Liver (tissue), 8 donors: ENCODE measurements at regions not wholly inside any gene's neighbourhood (a gene's known extent, or its start where the extent isn't known, plus 50 kb on each side); places are given as distances from the start of the nearest gene placed in this dataset.

Experiments used
- DNase-seq: peaks from one replicate; pipeline ENCODE4 v3.0.0-alpha.2; 2017; ENCODE audit warnings: low spot score
- H3K27ac ChIP-seq, 2 donors: one replicate each; pipeline ENCODE4 v1.7.0; 2013; ENCODE audit warnings: inconsistent platforms in 2 of 2, low read length in 2 of 2, control low read depth in 1 of 2, low read depth in 1 of 2, mild to moderate bottlenecking in 1 of 2
- H3K27me3 ChIP-seq, 4 donors: one replicate each; pipeline versions ENCODE4 v1.6.1 to v1.7.0; 2013; ENCODE audit warnings: low read length in 3 of 4, inconsistent platforms in 1 of 4, mild to moderate bottlenecking in 1 of 4, moderate library complexity in 1 of 4; ENCODE audit not compliant: control insufficient read depth in 4 of 4, insufficient read depth in 4 of 4
- H3K36me3 ChIP-seq, 4 donors: one replicate each; pipeline versions ENCODE4 v1.6.1 to v1.7.0; 2013; ENCODE audit warnings: low read length in 3 of 4, mild to moderate bottlenecking in 3 of 4, low read depth in 1 of 4, moderate library complexity in 1 of 4; ENCODE audit not compliant: control insufficient read depth in 4 of 4, insufficient read depth in 3 of 4
- H3K4me1 ChIP-seq, 4 donors: one replicate each; pipeline versions ENCODE4 v1.6.1 to v1.7.0; 2013; ENCODE audit warnings: low read length in 3 of 4, mild to moderate bottlenecking in 3 of 4, moderate library complexity in 1 of 4; ENCODE audit not compliant: control insufficient read depth in 4 of 4, insufficient read depth in 4 of 4
- H3K4me3 ChIP-seq, 3 donors: one replicate each; pipeline versions ENCODE4 v1.6.1 to v1.7.0; 2013; ENCODE audit warnings: low read length in 3 of 3, control low read depth in 1 of 3, low read depth in 1 of 3, mild to moderate bottlenecking in 1 of 3
- H3K9ac ChIP-seq, 2 donors: one replicate each; pipeline ENCODE4 v1.7.0; 2013; ENCODE audit warnings: low read length in 2 of 2, mild to moderate bottlenecking in 2 of 2, moderate library complexity in 2 of 2, control low read depth in 1 of 2, low read depth in 1 of 2
- H3K9me3 ChIP-seq, 4 donors: one replicate each; pipeline versions ENCODE4 v1.6.1 to v1.7.0; 2013; ENCODE audit warnings: low read length in 3 of 4; ENCODE audit not compliant: control insufficient read depth in 4 of 4
- CTCF ChIP-seq: fragments of 150-350 bp; IDR thresholded peaks from 2 replicates; pipeline ENCODE4 v1.5.1; 2017; ENCODE audit warnings: improper control_type of control experiment, low read depth, low read length; ENCODE audit not compliant: missing input control
- EGR1 ChIP-seq, 2 donors: IDR thresholded peaks; 2 replicates each; pipeline ENCODE4 v1.6.1; 2016 to 2018; ENCODE audit warnings: antibody characterized with exemption in 2 of 2, low read depth in 2 of 2
- FOXA1 ChIP-seq: IDR thresholded peaks from 2 replicates; pipeline ENCODE4 v1.6.1; 2016; ENCODE audit warnings: antibody characterized with exemption
- FOXA2 ChIP-seq: IDR thresholded peaks from 2 replicates; pipeline ENCODE4 v1.6.1; 2016; ENCODE audit warnings: antibody characterized with exemption
- GABPA ChIP-seq, 2 donors: IDR thresholded peaks in 1 of 2; conservative IDR thresholded peaks in 1 of 2; 2 replicates each; pipeline ENCODE4 v1.6.1; 2016; ENCODE audit warnings: antibody characterized with exemption in 2 of 2, mild to moderate bottlenecking in 1 of 2, moderate library complexity in 1 of 2
- HNF4A ChIP-seq, 2 donors: conservative IDR thresholded peaks; 2 replicates each; pipeline ENCODE4 v1.6.1; 2016; ENCODE audit warnings: antibody characterized with exemption in 2 of 2, mild to moderate bottlenecking in 2 of 2
- HNF4G ChIP-seq: IDR thresholded peaks from 2 replicates; pipeline ENCODE4 v1.6.1; 2016; ENCODE audit warnings: antibody characterized with exemption
- JUND ChIP-seq, 2 donors: IDR thresholded peaks; 2 replicates each; pipeline ENCODE4 v1.6.1; 2016; ENCODE audit warnings: antibody characterized with exemption in 2 of 2
- MAX ChIP-seq: IDR thresholded peaks from 2 replicates; pipeline ENCODE4 v1.6.1; 2016; ENCODE audit warnings: antibody characterized with exemption
- NR2F2 ChIP-seq: IDR thresholded peaks from 2 replicates; pipeline ENCODE4 v1.6.1; 2016; ENCODE audit warnings: antibody characterized with exemption
- RAD21 ChIP-seq, 2 donors: IDR thresholded peaks; 2 replicates each; pipeline ENCODE4 v1.6.1; 2016; ENCODE audit warnings: antibody characterized with exemption in 2 of 2, mild to moderate bottlenecking in 2 of 2
- REST ChIP-seq: IDR thresholded peaks from 2 replicates; pipeline ENCODE4 v1.6.1; 2016; ENCODE audit warnings: antibody characterized with exemption, mild to moderate bottlenecking
- RXRA ChIP-seq, 2 donors: IDR thresholded peaks; 2 replicates each; pipeline ENCODE4 v1.6.1; 2017 to 2018; ENCODE audit warnings: antibody characterized with exemption in 2 of 2, mild to moderate bottlenecking in 1 of 2
- SP1 ChIP-seq: IDR thresholded peaks from 2 replicates; pipeline ENCODE4 v1.6.1; 2018; ENCODE audit warnings: antibody characterized with exemption, mild to moderate bottlenecking
- TAF1 ChIP-seq: conservative IDR thresholded peaks from 2 replicates; pipeline ENCODE4 v1.6.1; 2016; ENCODE audit warnings: antibody characterized with exemption, mild to moderate bottlenecking
- YY1 ChIP-seq: IDR thresholded peaks from 2 replicates; pipeline ENCODE4 v1.6.1; 2016; ENCODE audit warnings: antibody characterized with exemption, mild to moderate bottlenecking
- ZBTB33 ChIP-seq: IDR thresholded peaks from 2 replicates; pipeline ENCODE4 v1.6.1; 2016; ENCODE audit warnings: antibody characterized with exemption
- WGBS: extraction: QIAGEN DNeasy Blood & Tissue Kit; methylation state at CpG from one replicate; pipeline ENCODE4 v1.1.7; 2013; 5-methylcytosine and 5-hydroxymethylcytosine counted together
- TF ChIP-seq, protein P1 (sequence below): IDR thresholded peaks from 2 replicates; pipeline ENCODE4 v1.6.1; 2016; ENCODE audit warnings: antibody characterized with exemption
- donor health status: healthy.
- donor health status: healthy.
- donor health status: healthy.
- donor health status: healthy.
- donor health status: healthy.

DNA sequence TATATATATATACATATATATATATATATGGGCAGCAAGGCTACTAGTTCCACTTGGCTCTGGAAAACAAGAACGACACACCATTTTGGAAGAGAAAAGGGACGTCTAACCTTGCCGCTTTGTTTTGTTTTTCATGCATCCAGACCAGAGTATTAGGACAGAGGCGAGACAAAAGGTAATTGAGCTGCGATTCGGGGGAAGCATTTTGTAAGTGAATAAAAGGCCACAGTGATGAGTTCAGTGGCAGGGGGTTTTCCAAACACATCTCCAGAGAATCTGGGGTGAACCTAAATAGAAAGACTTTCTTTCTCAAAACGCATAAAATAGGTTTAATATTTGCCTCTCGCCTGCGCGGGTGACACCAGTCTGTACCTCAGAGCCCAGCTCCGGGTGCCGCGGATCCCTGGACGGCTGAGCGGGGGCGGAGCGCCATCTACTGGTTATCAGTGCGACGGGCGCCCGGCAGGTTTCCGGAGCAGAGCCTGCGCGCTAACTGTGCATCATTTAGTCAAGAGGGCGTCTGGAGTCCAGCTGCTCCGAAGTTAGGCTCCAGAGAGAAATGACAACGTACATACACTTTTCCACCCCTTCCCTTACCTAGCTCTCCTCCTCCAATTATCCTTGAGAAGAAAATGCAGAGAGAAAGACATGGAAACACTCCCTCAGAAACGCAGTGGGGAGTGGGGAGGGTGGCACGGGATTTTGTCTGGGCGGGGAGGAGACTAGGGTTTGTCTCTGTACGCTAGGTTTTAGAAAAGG is 262.3 kb downstream of the TBC1D4 start:
- WGBS: 10% methylated on average over 31 of the region's 31 CpGs
- no peak overlapping the region for H3K9ac ChIP-seq
- DNase-seq: peak; percentile 84
- peak overlapping the region in 2 of 3 donors; percentile 4 to 38 for H3K4me3 ChIP-seq
- H3K27ac ChIP-seq: no peak overlapping the region
- no peaks in the 10 kb centered on the region for H3K27me3 ChIP-seq
- no peaks in the 10 kb centered on the region for H3K36me3 ChIP-seq
- H3K4me1 ChIP-seq: peaks cover 0 to 3% (median 0%) of the 10 kb centered on the region in 4 donors
- no peaks in the 10 kb centered on the region for H3K9me3 ChIP-seq
- TF ChIP-seq REST (no peak), RAD21 (IDR thresholded peaks at IDR 0.05) (peak; percentile 98 to 100), CTCF (peak; percentile 94)

DNA sequence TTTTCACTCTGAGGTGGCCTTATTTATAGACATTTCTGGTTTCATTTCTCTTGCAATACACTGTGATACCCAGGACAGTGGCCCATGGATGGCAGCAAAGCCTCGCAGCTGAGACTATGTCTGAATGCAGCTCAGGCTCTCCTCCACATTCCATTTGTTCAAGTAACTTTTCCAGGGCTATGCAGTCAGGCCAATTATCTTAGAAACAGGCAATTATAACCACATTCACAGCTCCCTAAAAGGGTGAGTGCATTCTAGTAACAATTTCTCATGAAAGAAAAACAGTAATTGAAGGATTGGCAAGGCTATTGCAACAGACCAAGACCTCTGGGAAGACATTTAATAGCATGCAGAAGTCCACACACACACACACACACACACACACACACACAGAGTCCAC is 264.0 kb downstream of the TBC1D4 start:
- Histone ChIP-seq H3K36me3 (no peaks in the 10 kb centered on the region), H3K4me1 (peaks cover 0 to 3% (median 0%) of the 10 kb centered on the region in 4 donors), H3K27me3 (no peaks in the 10 kb centered on the region), H3K9me3 (no peaks in the 10 kb centered on the region), H3K4me3 (no peak overlapping the region), H3K9ac (no peak overlapping the region), H3K27ac (no peak overlapping the region)
- WGBS: 49% methylated on average over 1 of the region's 1 CpG
- TF ChIP-seq MAX (no peak), GABPA (IDR thresholded peaks at IDR 0.05 in 1 of 2, conservative IDR thresholded peaks at IDR 0.05 in 1 of 2) (no peak), CTCF (no peak), JUND (IDR thresholded peaks at IDR 0.05) (no peak), FOXA1 (no peak), EGR1 (IDR thresholded peaks at IDR 0.05; ENCODE audit: low read depth in 2 of 2) (no peak), FOXA2 (no peak), HNF4A (conservative IDR thresholded peaks at IDR 0.05) (no peak), RAD21 (IDR thresholded peaks at IDR 0.05) (no peak), YY1 (no peak), ZBTB33 (no peak), REST (no peak), SP1 (no peak), TAF1 (no peak), HNF4G (no peak), NR2F2 (no peak), RXRA (IDR thresholded peaks at IDR 0.05) (no peak)
- TF ChIP-seq, protein P1, sequence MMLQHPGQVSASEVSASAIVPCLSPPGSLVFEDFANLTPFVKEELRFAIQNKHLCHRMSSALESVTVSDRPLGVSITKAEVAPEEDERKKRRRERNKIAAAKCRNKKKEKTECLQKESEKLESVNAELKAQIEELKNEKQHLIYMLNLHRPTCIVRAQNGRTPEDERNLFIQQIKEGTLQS: no peak
- DNase-seq: no peak
